ENCODE measurements at regions not wholly inside any gene's neighbourhood (a gene's known extent, or its start where the extent isn't known, plus 50 kb on each side); places are given as distances from the start of the nearest gene placed in this dataset.
A peak's percentile ranks its signal among the peaks of the same experiment; 100 is the strongest.
"Not testable (repeated sequence)": the region's sequence is repeated elsewhere in the genome, so short reads cannot be mapped to it uniquely, and the experiment has no call there.

DNA sequence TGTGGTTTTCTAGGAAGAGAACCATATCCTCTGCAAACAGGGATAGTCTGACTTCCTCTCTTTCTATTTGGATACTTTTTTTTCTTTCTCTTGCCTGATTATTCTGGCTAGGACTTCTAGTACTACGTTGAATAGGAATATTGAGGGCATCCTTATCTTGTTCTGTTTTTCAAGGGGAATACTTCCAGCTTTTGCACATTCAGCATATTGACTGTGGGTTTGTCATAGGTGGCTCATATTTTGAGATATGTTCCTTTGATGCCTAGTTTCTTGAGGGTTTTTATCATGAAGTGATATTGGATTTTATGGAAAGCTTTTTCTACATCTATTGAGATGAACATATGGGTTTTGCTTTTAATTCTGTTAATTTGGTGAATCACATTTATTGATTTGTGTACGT, 269.8 kb downstream of the MAP2K6 start:
- intact Hi-C loops (cut with DNase I) = no loop called here
- no peak for ATAC-seq
- no peak overlapping the region for H3K4me3 ChIP-seq
- no peaks in the 10 kb centered on the region for H3K27me3 ChIP-seq
- peaks cover 0 to 18% of the 10 kb centered on the region in 2 donors for H3K9me3 ChIP-seq
- H3K36me3 ChIP-seq = no peaks in the 10 kb centered on the region
- TF ChIP-seq, protein P1, sequence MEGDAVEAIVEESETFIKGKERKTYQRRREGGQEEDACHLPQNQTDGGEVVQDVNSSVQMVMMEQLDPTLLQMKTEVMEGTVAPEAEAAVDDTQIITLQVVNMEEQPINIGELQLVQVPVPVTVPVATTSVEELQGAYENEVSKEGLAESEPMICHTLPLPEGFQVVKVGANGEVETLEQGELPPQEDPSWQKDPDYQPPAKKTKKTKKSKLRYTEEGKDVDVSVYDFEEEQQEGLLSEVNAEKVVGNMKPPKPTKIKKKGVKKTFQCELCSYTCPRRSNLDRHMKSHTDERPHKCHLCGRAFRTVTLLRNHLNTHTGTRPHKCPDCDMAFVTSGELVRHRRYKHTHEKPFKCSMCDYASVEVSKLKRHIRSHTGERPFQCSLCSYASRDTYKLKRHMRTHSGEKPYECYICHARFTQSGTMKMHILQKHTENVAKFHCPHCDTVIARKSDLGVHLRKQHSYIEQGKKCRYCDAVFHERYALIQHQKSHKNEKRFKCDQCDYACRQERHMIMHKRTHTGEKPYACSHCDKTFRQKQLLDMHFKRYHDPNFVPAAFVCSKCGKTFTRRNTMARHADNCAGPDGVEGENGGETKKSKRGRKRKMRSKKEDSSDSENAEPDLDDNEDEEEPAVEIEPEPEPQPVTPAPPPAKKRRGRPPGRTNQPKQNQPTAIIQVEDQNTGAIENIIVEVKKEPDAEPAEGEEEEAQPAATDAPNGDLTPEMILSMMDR (IDR thresholded peaks at IDR 0.05) = no peak
- DNase-seq = no peak
- H3K4me1 ChIP-seq = no peaks in the 10 kb centered on the region
- H3K27ac ChIP-seq = no peak overlapping the region

DNA sequence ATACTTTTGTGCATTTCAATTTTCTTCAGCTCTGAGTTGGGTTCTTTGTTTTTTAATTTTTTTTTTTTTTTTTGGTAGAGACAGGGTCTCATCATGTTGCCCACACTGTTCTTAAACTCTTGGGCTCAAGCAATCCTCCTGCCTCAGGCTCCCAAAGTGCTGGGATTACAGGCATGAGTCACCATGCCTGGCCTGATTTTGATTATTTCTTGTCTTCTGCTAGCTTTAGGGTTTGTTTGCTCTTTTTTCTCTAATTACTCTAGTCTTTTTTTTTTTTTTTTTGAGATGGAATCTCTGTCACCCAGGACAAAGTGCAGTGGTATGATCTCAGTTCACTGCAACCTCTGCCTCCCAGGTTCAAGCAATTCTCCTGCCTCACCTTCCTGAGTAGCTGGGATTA, 270.7 kb downstream of the MAP2K6 start:
- ATAC-seq; intact Hi-C loops (cut with DNase I): not testable (repeated sequence)

DNA sequence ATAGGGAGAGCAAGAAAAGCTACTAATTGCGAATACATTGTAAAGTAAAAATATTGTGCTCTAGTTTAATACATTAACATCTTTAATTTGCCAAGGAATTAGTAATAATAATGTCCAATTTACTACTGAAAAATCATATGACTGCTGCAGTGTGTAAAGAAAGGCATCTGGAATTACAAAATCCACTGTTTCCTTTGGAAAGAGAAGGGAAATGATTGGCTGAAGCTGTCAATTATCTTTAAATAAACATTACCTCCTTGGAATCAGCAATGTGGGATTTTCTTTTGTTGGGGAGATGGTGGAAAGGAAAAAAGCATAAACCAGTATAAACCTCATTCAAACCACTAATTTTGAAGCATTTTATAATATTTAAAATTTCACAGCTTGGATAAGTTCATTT, 276.0 kb downstream of the MAP2K6 start:
- Histone ChIP-seq H3K4me1 (no peaks in the 10 kb centered on the region), H3K9me3 (peaks cover 0 to 12% of the 10 kb centered on the region in 2 donors), H3K27ac (no peak overlapping the region), H3K4me3 (no peak overlapping the region), H3K36me3 (no peaks in the 10 kb centered on the region), H3K27me3 (no peaks in the 10 kb centered on the region)
- DNase-seq = no peak
- intact Hi-C loops (cut with DNase I) = no loop called here
- no peak for ATAC-seq
- TF ChIP-seq, protein P1 (IDR thresholded peaks at IDR 0.05) = no peak

More for the DNA sequence above, 270.7 kb downstream of the MAP2K6 start:
- not testable (repeated sequence) for DNase-seq, H3K27me3 ChIP-seq, H3K36me3 ChIP-seq, H3K27ac ChIP-seq, H3K4me3 ChIP-seq, H3K4me1 ChIP-seq
- H3K9me3 ChIP-seq = peaks cover 0 to 18% of the 10 kb centered on the region in 2 donors

DNA sequence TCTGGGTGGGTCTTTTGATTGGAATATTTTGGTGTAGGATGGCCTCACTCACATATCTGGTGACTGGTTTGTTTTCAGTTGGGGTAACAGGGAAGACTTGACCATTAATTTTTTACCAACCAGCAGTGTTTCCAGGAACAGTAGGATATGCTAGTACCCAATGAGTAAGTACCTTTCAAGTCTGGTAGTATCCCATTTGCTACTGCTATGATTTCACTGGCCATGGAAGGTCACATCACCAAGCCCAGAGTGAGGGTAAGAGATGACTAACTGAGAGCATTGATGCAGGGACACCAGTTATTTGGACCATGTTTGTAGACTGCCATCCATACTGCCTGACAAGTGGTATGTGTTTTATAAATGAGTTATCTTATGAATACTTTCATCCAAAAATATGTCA, 277.7 kb downstream of the MAP2K6 start:
- Histone ChIP-seq H3K27me3 (no peaks in the 10 kb centered on the region), H3K4me3 (no peak overlapping the region), H3K36me3 (no peaks in the 10 kb centered on the region), H3K9me3 (peaks cover 0 to 2% of the 10 kb centered on the region in 2 donors), H3K27ac (no peak overlapping the region), H3K4me1 (no peaks in the 10 kb centered on the region)
- TF ChIP-seq, protein P1 (IDR thresholded peaks at IDR 0.05) = no peak
- intact Hi-C loops (cut with DNase I) = no loop called here
- DNase-seq (no peak), ATAC-seq (no peak)

DNA sequence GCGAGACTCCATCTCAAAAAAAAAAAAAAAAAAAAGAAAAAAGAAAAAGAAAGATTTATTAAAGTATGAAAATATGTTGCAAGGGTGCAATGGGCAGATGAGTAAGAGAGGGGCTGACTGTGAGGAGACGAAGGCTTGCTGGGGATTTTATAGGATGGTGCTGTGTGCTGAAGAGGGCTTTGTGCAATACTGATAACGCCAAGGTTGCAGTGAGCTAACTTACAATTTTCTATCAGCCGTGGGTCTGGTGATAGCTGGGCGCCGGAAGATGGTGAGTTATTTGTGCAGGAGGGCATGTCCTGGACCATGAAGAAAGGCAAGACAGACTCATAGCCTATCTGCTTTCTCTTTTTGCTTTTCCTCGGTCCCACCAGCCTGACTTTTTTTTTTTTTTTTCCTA, 281.1 kb downstream of the MAP2K6 start:
- Histone ChIP-seq H3K9me3 (peaks cover 0 to 27% of the 10 kb centered on the region in 2 donors), H3K27me3 (no peaks in the 10 kb centered on the region), H3K4me3 (no peak overlapping the region), H3K36me3 (no peaks in the 10 kb centered on the region), H3K27ac (no peak overlapping the region), H3K4me1 (no peaks in the 10 kb centered on the region)
- no peak for DNase-seq
- TF ChIP-seq, protein P1 (IDR thresholded peaks at IDR 0.05) = no peak
- no peak for ATAC-seq
- intact Hi-C loops (cut with DNase I) = no loop called here

DNA sequence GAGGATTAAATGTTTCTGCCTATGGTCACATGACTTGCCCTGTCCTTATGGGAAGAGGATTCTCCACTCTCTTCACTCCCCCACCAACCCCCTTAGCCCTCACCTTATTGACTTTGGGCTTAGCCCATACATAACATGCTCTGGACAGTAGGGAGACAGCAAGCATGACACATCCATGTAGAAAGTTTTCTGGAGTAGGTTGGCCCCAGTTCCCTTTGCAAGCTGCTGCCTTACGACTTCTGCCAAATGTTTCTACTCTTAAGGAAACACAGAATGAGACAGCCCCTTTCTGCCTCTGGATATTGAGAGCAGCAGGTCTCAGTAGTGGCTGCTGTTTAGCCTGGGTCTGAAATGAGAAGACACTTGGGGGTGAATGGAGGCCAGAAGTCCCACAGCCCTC, 282.2 kb downstream of the MAP2K6 start:
- no peaks in the 10 kb centered on the region for H3K27me3 ChIP-seq
- no peaks in the 10 kb centered on the region for H3K4me1 ChIP-seq
- peaks cover 0 to 27% of the 10 kb centered on the region in 2 donors for H3K9me3 ChIP-seq
- TF ChIP-seq, protein P1 (IDR thresholded peaks at IDR 0.05) = no peak
- no peak overlapping the region for H3K4me3 ChIP-seq
- H3K36me3 ChIP-seq = no peaks in the 10 kb centered on the region
- ATAC-seq = no peak
- intact Hi-C loops (cut with DNase I) = no loop called here
- DNase-seq = peak in 2 of 4 donors; percentile 59 to 70
- no peak overlapping the region for H3K27ac ChIP-seq

DNA sequence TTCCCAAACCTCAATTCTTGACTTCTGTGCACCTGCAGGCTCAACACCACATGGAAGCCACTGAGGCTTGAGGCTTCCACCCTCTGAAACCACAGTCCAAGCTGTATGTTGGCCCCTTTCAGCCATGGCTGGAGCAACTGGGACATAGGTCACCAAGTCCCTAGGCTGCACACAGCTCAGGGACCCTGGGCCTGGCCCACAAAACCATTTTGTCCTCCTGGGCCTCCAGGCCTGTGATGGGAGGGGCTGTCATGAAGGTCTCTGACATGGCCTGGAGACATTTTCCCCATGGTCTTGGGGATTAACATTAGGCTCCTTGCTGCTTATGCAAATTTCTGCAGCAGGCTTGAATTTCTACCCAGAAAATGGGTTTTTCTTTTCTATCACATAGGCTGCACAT, 283.9 kb downstream of the MAP2K6 start:
- H3K9me3 ChIP-seq = peaks cover 0 to 27% of the 10 kb centered on the region in 2 donors
- intact Hi-C loops (cut with DNase I); DNase-seq; H3K27ac ChIP-seq; H3K36me3 ChIP-seq; H3K4me3 ChIP-seq; ATAC-seq; H3K27me3 ChIP-seq; H3K4me1 ChIP-seq: not testable (repeated sequence)
